Left cardiac atrium (tissue), 4 donors: ENCODE measurements at regions not wholly inside any gene's neighbourhood (a gene's known extent, or its start where the extent isn't known, plus 50 kb on each side); places are given as distances from the start of the nearest gene placed in this dataset.

Source experiments
- ATAC-seq, 2 donors: fragments of 200-7000 bp; cut with Tn5 transposase; one replicate each; pipeline ENCODE4 v1.9.1; 2020; ENCODE audit warnings: mild to moderate bottlenecking in 2 of 2, moderate library complexity in 2 of 2
- DNase-seq: peaks from one replicate; pipeline ENCODE4 v3.0.0-alpha.2; 2020
- intact Hi-C, 2 donors: fragments of 100-400 bp; cut with DNase I; formaldehyde crosslinking; loops; one replicate each; pipeline versions ENCODE4 v1.14.1 to v1.15.1; 2022 to 2023
- donor health status: DM: no; HTN: yes; CAD: no.
- donor health status: DM: no; HTN: yes; CAD: no; lungs with severe emphysema.
- donor health status: DM: yes; HTN: yes; CAD: no.
- donor health status: Dilated cardiomyopathy.

DNA sequence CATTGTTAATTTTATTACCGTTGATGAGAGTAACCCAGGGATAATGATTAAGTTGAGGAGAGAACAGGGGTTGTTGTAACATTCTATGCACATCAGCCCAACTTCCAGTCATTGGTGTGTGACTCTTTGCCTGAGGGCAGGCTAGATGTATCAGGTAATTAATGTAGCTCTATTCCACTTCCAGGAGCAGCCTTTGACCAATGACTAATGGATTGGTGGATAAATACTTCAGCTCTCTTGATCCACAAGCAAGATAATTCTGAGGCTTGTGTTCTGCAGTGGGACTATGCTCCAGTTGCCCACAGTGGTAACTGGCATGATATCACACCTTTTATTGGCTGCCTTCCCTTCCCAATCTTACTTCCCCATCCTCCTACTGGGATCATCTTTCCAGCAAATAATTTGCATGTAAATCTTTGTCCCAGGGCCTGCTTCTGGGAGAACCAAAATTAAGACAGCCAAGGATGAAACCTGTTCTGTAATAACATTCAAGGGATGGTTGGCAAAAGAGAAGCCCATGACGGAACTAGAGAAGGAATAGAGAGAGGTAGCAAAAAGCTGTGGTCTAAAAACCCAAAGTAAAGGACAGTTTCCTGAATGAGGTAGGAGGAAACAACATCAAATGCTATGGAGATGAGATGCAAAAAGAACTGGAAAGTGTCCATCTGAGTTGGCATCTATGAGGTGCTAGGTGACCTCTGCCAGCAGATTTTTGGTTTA, 241.4 kb upstream of the RPS6KA3 start:
- intact Hi-C loops: no loop called here

DNA sequence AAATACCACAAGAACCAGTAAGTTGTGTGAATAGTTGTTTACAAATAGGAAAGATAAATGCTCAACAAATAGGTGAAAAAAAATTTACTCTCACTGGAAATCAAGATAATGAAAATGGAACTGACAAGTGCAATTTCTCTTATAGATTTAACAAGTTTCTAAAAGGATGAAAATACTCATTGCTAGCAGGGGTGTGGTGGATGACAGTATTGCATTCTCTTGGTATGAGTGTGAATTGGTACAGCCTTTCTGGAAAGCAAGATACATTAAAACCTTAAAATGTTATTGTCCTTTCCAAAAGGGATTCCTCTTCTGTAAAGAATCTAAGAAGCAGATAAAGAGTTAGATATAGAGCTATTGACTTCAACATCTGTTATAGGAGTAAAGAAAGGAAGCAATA, 240.0 kb upstream of the RPS6KA3 start:
- DNase-seq: no peak
- no peak for ATAC-seq
- intact Hi-C loops: no loop called here

More for the DNA sequence above, 241.4 kb upstream of the RPS6KA3 start:
- ATAC-seq (no peak), DNase-seq (no peak)

DNA sequence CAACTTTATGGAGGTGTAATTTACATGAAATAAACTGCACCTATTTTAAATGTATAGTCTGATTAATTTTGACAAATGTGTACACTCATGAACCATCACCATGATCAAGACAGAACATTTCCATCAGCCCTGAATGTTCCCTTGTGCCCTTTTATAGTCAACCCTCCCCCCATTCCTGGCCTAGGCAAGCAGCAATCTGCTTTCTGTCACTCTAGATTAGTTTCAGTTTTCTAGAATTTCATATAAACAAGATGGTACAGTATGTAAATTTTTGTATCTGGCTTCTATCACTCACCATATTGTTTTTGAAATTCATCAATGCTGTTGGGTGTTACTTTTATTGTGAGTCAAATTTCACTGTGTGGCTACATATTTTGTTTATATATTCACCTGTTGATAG, 234.2 kb upstream of the RPS6KA3 start:
- intact Hi-C loops: no loop called here
- ATAC-seq (no peak), DNase-seq (no peak)

DNA sequence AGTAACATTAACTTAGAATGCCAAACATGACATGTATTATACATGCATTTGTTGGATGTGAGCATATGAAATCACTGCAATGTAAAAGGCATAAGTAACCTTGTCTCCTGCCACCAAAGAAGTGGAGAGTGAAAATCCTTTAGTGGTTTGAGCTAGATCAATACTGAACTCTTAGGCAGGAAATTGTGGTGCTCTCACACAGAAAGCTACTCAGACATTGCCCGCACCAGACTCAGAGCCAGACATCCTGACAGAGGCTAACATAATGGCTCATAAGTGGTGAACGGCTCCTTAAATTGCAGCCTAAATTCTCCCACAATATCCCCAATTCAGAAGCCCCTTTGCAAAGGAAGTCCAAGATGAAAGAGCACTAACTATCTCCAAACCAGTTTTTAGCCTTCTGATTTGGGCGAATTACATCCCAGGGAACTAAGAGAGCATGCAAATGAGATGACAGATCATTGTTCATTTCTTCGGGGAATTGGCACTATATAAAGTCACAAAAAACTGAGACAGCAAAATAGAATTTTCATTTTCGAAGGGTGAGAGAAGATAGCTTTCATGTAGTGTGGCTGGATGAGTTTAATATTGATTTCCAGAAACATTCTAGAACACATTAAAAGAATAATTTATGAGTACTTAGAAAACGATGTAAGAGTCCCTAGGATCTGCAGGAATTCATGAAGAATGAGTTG, 233.6 kb upstream of the RPS6KA3 start:
- ATAC-seq (no peak), DNase-seq (no peak)
- intact Hi-C loops: no loop called here

DNA sequence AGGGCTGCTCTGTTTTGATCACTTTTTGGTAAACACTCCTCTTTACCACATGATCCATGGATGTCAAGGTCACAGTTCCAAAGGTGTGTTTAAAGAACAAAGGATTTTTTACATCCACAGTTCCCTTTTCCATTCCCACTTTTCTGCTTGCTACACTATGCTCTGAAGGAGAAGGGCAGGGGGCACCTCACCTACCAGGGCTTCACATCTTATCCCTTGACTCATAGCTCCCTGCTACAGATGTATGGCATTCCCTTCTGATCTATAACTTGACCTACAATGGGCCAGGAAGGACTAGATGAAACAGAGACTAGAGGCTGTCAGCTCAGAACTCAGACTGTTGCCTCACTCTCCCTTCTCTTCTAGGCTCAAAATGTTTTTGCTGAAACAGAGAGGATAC, 233.1 kb upstream of the RPS6KA3 start:
- intact Hi-C loops: no loop called here
- ATAC-seq (no peak), DNase-seq (no peak)

DNA sequence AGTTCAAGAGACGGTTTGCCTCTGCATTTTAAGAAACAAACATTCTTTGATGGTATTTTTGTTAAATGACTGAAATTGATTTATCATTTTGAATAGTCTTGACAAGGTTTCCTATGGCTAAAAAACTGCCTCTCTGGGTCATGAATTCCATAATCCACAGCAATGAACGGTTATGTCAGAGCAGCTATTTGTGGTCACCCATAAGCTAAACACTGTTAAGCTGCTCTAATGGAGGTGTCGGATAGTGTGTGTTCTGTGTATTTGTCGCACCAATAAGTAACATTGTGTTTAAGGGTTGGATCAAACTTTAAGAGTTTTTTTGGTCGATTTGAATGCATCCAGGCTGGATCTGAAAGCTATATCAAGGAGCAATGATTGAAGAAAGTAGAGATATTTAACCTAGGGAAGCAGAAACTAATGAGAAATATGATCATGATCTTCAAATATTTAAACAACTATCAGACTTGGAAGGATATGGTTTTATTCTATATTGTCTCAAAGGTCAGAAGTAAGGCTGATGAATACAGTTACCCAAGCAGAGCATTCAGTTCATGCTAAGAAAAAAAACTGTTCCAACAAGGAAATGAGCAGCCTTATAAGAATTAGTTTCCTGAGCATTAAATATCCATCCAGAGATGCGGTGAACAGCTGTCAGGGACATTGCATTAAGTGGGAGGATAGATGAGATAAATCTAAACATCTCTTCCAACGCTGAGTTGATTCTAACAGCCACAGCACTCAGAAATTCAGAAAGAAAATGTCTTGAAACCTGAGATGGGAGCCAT, 232.3 kb upstream of the RPS6KA3 start:
- DNase-seq (no peak), ATAC-seq (no peak)
- intact Hi-C loops: no loop called here

DNA sequence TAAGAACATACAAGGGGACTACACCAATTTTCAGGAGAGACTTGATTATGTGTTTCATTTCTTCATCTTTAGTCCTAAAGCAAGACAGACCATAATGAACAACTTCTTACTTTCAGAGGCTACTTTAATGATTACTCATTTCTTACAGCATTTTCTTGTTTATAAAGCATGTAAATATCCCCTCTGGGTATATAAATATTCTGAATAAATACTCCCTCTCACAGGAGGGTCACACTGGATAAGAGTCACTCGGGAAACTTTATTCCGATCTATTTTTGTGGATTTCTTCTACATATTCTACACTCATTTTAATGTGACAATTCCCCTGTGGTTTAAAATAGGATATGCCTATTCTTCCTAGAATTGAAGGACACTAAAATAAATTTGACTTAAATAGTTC, 228.9 kb upstream of the RPS6KA3 start:
- DNase-seq: no peak
- ATAC-seq: no peak
- intact Hi-C loops: no loop called here

DNA sequence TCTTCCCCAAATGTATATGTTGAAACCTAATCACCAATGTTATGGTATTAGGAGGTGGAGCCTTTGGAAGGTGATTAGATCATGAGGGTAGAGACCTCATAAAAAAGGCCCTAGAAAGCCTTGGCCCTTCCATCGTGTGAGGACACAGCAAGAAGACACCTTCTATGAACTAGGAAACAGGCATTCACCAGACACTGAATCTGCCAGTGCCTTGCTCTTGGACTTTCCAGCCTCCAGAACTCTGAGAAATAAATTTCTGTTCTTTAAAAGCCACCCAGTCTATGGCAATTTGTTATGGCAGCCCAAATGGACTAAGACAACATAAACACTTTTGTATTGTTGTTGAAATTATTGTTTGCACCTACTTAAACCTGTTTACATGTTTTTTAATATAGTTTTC, 221.8 kb upstream of the RPS6KA3 start:
- no peak for ATAC-seq
- intact Hi-C loops: no loop called here
- no peak for DNase-seq

DNA sequence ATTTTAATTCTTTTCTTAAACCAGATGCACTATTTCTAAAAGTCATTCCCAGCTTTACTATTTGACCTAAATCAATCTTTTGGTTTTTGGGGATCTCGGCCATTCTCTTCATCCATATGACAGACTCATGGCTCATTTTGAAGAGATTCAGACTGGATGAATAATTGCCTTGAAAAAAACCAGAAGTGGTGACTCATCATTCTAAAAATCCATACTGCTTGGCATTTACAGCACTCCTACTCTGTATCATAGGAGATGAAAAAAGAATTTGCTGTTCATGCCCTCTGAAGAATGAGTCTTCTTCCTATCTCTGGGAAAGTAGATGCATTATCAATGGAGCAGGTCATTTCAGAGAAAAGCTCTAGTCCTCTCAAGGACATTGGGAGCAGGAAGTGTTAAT, 220.5 kb upstream of the RPS6KA3 start:
- intact Hi-C loops: no loop called here
- no peak for ATAC-seq
- no peak for DNase-seq

DNA sequence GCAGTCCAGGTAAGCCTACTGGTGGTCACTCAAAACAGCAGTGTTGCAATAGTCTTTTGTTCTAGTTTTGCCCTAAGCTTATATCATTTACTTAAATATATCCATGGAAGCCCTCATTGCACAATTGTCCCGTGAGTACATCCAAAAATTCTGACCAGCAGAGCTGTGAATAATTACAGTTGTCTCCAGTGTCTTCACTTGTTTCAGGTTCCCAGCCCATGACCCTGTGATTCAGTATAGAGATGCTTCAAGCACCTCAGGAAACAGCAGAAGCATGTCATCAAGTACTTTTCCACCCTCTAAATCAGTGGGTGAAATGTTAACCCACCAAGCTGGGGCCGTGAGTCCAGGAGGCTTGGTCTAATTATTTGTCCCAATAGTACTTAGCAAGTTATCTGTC, 214.9 kb upstream of the RPS6KA3 start:
- intact Hi-C loops: no loop called here
- ATAC-seq (no peak), DNase-seq (no peak)

DNA sequence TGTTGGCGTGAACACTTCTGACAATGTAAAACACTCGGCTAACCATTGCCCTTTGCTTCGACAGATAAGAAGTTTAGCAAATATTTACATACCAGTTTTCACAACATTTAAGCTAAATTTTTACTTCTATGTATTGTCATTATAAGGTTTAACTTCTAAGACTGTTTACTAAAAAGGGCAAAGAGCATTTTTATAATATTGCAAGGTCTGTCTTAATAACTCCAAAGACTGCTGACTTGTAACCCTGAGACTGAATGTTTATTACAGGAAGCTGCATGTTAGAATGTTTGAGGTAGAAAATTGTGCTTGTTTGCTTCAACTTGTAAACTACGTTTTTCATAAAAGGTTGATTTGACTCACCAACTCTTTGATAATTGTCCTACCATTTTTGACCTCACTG, 213.2 kb upstream of the RPS6KA3 start:
- intact Hi-C loops: no loop called here
- DNase-seq (no peak), ATAC-seq (no peak)

DNA sequence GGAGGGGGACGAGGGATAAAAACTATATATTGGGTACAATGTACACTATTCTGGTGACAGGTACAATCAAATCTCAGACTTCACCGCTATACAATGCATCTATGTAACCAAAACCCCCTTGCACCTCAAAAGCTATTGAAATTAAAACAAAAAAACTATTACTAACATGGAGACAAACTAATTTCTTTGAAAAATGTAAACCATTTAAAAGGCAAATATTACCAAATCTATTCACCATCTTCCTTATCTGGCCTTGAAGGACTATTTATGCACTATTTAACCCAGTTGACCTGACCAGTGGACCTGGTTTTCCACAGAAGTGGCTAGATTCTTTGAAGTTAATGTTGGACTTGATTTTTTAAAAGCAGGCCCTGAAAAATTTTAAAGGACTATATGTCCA, 212.3 kb upstream of the RPS6KA3 start:
- intact Hi-C loops: no loop called here
- no peak for ATAC-seq
- DNase-seq: no peak

DNA sequence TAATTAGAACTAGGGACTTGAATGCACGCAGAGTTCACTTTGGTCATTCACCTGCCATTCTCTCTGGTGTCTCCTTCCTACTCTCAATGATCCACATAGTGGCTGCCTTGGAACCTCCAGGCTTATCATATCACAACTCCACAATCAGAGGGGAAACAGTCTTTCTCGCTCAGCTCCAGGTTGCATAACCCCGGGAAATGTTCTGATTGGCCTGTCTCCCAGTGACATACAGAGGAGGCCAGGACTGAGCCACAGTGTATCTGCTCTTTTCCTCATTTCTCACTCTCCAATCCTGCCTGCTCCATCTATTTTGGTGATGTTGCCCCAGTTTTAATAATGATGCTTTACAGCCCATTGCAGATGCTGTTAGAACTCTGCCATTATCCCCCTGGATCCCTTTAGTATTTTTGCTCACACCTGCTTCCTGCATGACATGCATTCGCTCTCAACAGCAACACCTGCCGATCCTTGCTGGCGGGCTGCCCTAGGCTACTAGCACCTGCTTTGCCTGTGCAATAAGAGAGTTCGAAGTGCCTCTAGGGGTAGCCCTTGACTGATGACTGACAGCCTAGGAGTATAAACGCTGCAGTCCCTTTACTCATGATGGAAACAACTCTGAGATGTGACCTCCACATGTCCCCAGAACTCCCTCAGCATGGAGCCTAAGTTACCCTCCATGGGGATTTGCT, 211.3 kb upstream of the RPS6KA3 start:
- no peak for ATAC-seq
- DNase-seq: no peak
- intact Hi-C loops: no loop called here

DNA sequence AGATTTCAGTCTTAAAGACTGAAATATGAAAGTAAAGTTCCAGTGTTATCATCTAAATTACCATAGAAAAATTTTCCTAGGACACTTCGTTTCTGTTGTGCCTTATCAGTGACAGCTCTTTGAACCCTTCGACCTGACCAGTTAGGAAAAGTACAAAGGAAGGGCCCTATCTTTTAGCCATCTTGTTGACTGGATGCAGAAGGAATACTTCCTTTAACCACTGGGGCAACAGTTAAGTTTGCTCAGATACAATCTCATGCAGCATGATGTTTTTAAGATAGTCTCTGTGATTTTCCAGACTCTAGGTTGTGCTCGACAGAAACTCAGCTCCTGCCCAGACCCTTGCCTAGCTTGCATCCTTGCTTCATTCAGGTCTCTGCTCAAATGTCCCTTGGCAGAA, 210.5 kb upstream of the RPS6KA3 start:
- DNase-seq (no peak), ATAC-seq (no peak)
- intact Hi-C loops: no loop called here

DNA sequence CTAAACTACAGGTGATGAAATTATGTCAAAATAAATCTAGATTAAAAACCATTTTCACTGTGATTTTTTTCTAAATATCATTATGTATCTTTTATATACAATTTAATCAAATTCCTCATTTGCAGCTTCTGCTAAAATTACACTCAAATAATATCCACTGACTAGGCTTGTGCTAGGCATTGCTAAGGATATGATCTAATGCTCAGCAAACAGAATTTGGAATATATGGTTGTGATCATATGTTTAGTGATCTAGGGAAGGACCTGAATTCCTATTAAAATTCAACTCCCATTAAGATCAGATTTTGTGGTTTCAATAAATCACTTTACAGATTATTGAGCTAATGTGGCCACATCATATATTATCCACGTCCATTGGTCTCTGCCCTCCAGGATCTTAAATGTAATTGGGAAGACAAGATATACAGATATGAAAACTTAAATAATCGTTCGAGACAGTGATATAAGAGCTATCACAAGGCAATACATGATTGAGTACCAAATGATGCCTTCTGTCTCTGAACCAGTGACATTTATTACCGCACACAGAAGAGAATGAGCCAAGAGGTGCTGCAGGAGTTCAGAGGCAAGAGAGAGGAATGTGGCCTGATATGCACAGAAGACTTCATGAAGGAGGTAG, 206.0 kb upstream of the RPS6KA3 start:
- ATAC-seq: no peak
- DNase-seq: no peak
- intact Hi-C loops: no loop called here

DNA sequence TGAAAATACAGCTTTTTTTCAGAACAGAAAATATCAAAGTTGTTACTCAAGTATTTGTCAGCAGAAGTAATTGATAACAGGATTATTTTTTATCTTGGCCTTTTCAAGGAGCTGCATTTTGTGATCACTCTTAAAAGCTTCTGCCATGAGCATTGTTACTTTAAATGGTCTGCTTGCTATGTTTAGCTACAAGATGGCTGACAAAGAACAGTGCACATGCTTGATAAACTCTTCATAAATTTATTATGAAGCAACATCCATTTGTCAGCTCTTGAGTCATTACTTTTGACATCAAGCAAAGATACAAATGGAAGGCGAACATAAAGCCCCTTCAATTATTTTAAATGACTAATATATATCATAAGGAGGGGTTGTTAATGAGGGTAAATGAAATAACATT, 205.4 kb upstream of the RPS6KA3 start:
- no peak for DNase-seq
- intact Hi-C loops: no loop called here
- ATAC-seq: no peak

DNA sequence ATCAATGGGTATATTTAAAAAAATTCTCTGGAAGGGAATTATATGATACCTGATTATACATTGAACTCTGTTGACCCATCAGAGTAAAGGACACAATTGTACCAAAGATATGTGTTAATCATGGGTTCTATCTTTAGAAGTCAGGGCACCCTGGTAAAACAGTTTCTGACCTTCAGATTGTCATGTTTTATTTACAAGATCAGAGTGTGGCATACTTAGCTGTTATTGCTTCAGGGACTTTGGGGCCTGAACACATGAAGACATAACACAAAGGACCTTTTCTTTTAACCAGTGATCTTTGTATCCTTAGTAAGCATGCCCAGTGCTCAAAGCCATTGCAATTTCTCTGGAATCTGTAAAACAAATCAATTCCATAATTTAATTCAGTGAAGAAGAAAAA, 204.8 kb upstream of the RPS6KA3 start:
- no peak for DNase-seq
- intact Hi-C loops: no loop called here
- no peak for ATAC-seq

DNA sequence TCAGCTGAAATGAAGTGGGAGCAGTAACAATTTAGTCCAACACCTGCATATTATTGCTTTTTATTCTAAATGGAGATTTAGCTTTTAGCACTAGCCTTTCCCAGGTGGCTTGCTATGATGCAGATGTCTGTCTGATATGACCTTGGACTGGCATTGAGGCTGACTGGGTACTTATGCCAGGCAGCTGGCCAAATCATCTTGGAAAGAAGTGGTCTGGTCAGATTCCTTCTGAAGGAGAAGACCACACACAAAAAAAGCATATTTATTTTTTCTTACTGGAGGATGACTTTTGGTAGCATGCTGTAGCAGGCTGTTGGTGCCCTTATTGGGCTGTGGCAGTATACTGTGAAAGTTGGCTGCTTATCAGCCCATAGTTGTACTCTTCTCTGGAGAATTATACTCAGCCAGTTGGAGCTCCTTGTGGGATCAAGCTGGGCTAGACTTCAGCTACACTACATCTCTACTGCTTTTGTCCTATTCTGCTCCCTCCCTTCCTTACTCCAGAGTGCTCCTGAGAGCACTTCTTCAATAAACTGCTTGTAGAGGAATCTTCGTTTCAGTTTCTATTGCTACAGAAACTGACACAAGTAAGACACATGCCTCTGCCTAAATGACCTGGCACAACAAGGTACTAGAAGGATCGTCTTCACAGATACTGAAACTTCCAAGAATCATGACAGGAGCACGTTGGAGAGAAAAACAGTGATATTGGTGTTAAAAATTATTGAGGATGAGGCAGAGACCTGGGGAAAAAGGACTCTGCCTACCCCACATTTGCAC, 196.8 kb upstream of the RPS6KA3 start:
- DNase-seq: no peak
- intact Hi-C loops: no loop called here
- ATAC-seq: no peak

DNA sequence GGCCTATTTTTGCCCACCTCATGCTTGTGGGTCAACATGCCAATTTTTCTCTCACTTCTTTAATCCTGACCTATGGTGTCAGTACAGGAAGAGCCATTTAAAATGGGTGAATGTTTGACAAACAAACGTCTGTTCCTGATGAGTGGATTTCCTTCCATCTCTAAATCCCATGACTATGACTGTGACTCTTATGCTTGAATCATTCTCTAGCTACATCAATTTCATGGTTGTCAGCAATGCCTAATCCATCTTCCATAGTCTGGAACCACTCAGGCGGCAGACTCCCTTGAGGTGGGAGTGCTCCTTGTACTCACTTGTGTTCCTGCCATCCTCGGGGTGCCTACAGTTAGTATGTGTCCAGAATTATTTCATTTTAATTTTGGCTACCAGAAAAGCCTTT, 194.9 kb upstream of the RPS6KA3 start:
- DNase-seq (no peak), ATAC-seq (no peak)
- intact Hi-C loops: no loop called here
